Muscle of arm (tissue), 1 donor: ENCODE measurements at regions not wholly inside any gene's neighbourhood (a gene's known extent, or its start where the extent isn't known, plus 50 kb on each side); places are given as distances from the start of the nearest gene placed in this dataset.
"Not testable (repeated sequence)": the region's sequence is repeated elsewhere in the genome, so short reads cannot be mapped to it uniquely, and the experiment has no call there.

Experiments
- DNase-seq: peaks from one replicate; pipeline ENCODE4 v3.0.0-alpha.2; 2013

GRCh38 chr2:210730672-210731071 is 174.3 kb downstream of the CPS1 start:
- DNase-seq = no peak

GRCh38 chr2:210746826-210747225 is 190.4 kb downstream of the CPS1 start:
- DNase-seq = not testable (repeated sequence)

GRCh38 chr2:210752532-210752931 is 196.1 kb downstream of the CPS1 start:
- no peak for DNase-seq

GRCh38 chr2:210753386-210753785 is 197.0 kb downstream of the CPS1 start:
- no peak for DNase-seq

- DNase-seq = no peak
Observed at GRCh38 chr2:210756855-210757254, 200.5 kb downstream of the CPS1 start.

- no peak for DNase-seq
Observed at GRCh38 chr2:210762604-210763588, 206.5 kb downstream of the CPS1 start.

GRCh38 chr2:210768329-210768910 is 212.0 kb downstream of the CPS1 start:
- DNase-seq = no peak

- DNase-seq = no peak
Observed at GRCh38 chr2:210776756-210777155, 220.4 kb downstream of the CPS1 start.

- no peak for DNase-seq
Observed at GRCh38 chr2:210782222-210782621, 225.8 kb downstream of the CPS1 start.

- DNase-seq = not testable (repeated sequence)
Observed at GRCh38 chr2:210787831-210788230, 231.4 kb downstream of the CPS1 start.

GRCh38 chr2:210792000-210792399 is 235.6 kb downstream of the CPS1 start:
- DNase-seq = peak; percentile 3

- no peak for DNase-seq
Observed at GRCh38 chr2:210795506-210795905, 239.1 kb downstream of the CPS1 start.

GRCh38 chr2:210798180-210798579 is 241.8 kb downstream of the CPS1 start:
- DNase-seq = no peak

GRCh38 chr2:210814251-210815025 is 258.0 kb downstream of the CPS1 start:
- DNase-seq = no peak

- DNase-seq = no peak
Observed at GRCh38 chr2:210816769-210817168, 260.4 kb downstream of the CPS1 start.

GRCh38 chr2:210818473-210818872 is 262.1 kb downstream of the CPS1 start:
- no peak for DNase-seq

- no peak for DNase-seq
Observed at GRCh38 chr2:210833403-210833802, 277.0 kb downstream of the CPS1 start.

- DNase-seq = no peak
Observed at GRCh38 chr2:210839034-210839433, 282.6 kb downstream of the CPS1 start.

GRCh38 chr2:210839450-210839849 is 283.1 kb downstream of the CPS1 start:
- DNase-seq = no peak

- no peak for DNase-seq
Observed at GRCh38 chr2:210842896-210843295, 286.5 kb downstream of the CPS1 start.

- DNase-seq = no peak
Observed at GRCh38 chr2:210844016-210844415, 287.6 kb downstream of the CPS1 start.

GRCh38 chr2:210859314-210859713 is 302.9 kb downstream of the CPS1 start:
- DNase-seq = no peak
